Panc1 (cell line): ENCODE measurements at regions not wholly inside any gene's neighbourhood (a gene's known extent, or its start where the extent isn't known, plus 50 kb on each side); places are given as distances from the start of the nearest gene placed in this dataset.

ENCODE experiments used
- ATAC-seq: fragments of 200-7000 bp; cut with Tn5 transposase; 2 replicates; pipeline ENCODE4 v1.9.1; 2020; ENCODE audit warnings: mild to moderate bottlenecking, moderate library complexity
- BruUV-seq: library from RNA; stranded (reverse); fragments of 400-500 nt; replicated peaks from 2 replicates; lab custom pipeline; 2021; lab: Mats Ljungman, UMichigan
- CTCF ChIA-PET: fragments of 300-600 bp; sonication (Branson Sonifier 250); formaldehyde crosslinking; loops from one replicate; lab custom pipeline; 2022; ENCODE audit warnings: antibody characterized with exemption; lab: Charles Lee
- POLR2A ChIA-PET: fragments of 300-600 bp; sonication (Branson Sonifier 250); formaldehyde crosslinking; loops from one replicate; lab custom pipeline; 2022; ENCODE audit warnings: antibody characterized with exemption; lab: Charles Lee
- DNase-seq: peaks from one replicate; pipeline ENCODE4 v3.0.0-alpha.2; 2010; ENCODE audit warnings: low read depth, low spot score
- H3K27ac ChIP-seq: 2 replicates; pipeline ENCODE4 v1.5.1; 2011; ENCODE audit warnings: mild to moderate bottlenecking, low read length, inconsistent platforms
- H3K27me3 ChIP-seq: fragments of 200-500 bp; sonication (Bioruptor generic); 2 replicates; pipeline ENCODE4 v1.6.0; 2014; ENCODE audit warnings: low read length, inconsistent platforms; ENCODE audit not compliant: control insufficient read depth, insufficient read depth
- H3K36me3 ChIP-seq: fragments of 200-500 bp; sonication (Bioruptor generic); 2 replicates; pipeline ENCODE4 v1.5.1; 2014; ENCODE audit warnings: inconsistent platforms, mild to moderate bottlenecking, low read length, moderate library complexity; ENCODE audit not compliant: control insufficient read depth, insufficient read depth
- H3K4me1 ChIP-seq: 2 replicates; pipeline ENCODE4 v1.5.1; 2011; ENCODE audit warnings: inconsistent platforms, mild to moderate bottlenecking, low read length, moderate library complexity; ENCODE audit not compliant: control insufficient read depth, insufficient read depth
- H3K4me3 ChIP-seq, 2 experiments: 2 replicates each; pipeline ENCODE4 v1.5.1; 2011 to 2012; ENCODE audit warnings: low read depth in 2 of 2, low read length in 2 of 2, mild to moderate bottlenecking in 2 of 2, inconsistent platforms in 1 of 2, moderate library complexity in 1 of 2
- H3K9me3 ChIP-seq: fragments of 200-500 bp; sonication (Bioruptor generic); 2 replicates; pipeline ENCODE4 v1.5.1; 2014; ENCODE audit warnings: low read depth, mild to moderate bottlenecking, inconsistent platforms, low read length, moderate library complexity; ENCODE audit not compliant: control insufficient read depth, insufficient read depth
- POLR2AphosphoS5 ChIP-seq: IDR thresholded peaks from 2 replicates; pipeline ENCODE4 v1.6.1; 2012; ENCODE audit warnings: mild to moderate bottlenecking, low read depth, low read length, moderate library complexity
- REST ChIP-seq, 2 experiments: IDR thresholded peaks; 2 replicates each; pipeline ENCODE4 v1.6.1; 2011 to 2012; ENCODE audit warnings: low read depth in 2 of 2, control low read depth in 1 of 2, low read length in 1 of 2, mild to moderate bottlenecking in 1 of 2, moderate library complexity in 1 of 2; ENCODE audit not compliant: insufficient read depth in 1 of 2
- SIN3A ChIP-seq: IDR thresholded peaks from 2 replicates; pipeline ENCODE4 v1.6.1; 2012; ENCODE audit warnings: low read depth, mild to moderate bottlenecking, low read length, moderate library complexity, borderline replicate concordance; ENCODE audit not compliant: insufficient read depth
- TCF7L2 ChIP-seq: IDR thresholded peaks from 2 replicates; pipeline ENCODE4 v1.6.1; 2011; ENCODE audit warnings: mild to moderate bottlenecking, low read depth, low read length, inconsistent platforms
- in situ Hi-C: cut with HindIII; loops from 2 replicates; pipeline ENCODE4 v1.10.0; 2016; ENCODE audit warnings: low sequenced_read_pairs, low pct_unique_long_range_greater_than_20kb
- intact Hi-C: fragments of 100-400 bp; cut with micrococcal nuclease; formaldehyde crosslinking; loops from one replicate; pipeline ENCODE4 v1.10.0; 2022; ENCODE audit not compliant: unreplicated experiment
- TF ChIP-seq, protein P1 (sequence below): fragments of 450-650 bp; IDR thresholded peaks from 2 replicates; pipeline ENCODE4 v1.5.1; 2017; ENCODE audit warnings: mild to moderate bottlenecking

DNA sequence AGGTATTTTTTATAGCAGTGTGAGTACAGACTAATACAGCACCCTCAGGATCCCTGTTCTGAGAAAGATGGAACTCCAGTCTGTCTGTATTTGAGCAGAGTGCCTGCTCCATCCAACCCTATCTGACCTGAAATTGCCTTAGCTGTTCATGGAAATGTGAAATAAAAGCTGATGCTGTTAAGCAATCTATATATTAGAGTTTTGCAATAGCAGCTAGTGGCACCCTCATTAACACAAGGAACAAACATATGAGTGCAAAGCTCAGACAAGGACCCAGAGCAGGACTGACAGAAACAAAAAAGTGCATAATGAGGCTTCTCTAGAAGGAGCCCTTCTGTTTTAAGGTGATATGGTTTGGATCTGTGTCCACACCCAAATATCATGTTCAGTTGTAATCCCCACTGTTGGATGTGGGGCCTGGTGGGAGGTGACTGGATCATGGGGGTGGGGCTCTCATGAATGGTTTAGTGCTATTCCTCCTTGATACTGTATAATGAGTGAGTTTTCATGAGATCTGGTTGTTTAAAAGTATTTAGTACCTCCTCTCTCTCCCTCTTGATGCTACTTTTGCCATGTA lies 272.9 kb upstream of the KLF3 start:
- Histone ChIP-seq H3K4me1 (no peaks in the 10 kb centered on the region), H3K4me3 (no peak overlapping the region), H3K27ac (no peak overlapping the region), H3K36me3 (no peaks in the 10 kb centered on the region), H3K9me3 (no peaks in the 10 kb centered on the region), H3K27me3 (no peaks in the 10 kb centered on the region)
- in situ Hi-C loops = no loop called here
- ChIA-PET CTCF (no interaction called here), POLR2A (no interaction called here)
- DNase-seq (no peak), ATAC-seq (no peak)
- TF ChIP-seq SIN3A (no peak), REST (IDR thresholded peaks at IDR 0.05; ENCODE audit: insufficient read depth in 1 of 2, low read depth in 2 of 2, low read length in 1 of 2) (no peak), TCF7L2 (no peak), POLR2AphosphoS5 (no peak)
- TF ChIP-seq, protein P1, sequence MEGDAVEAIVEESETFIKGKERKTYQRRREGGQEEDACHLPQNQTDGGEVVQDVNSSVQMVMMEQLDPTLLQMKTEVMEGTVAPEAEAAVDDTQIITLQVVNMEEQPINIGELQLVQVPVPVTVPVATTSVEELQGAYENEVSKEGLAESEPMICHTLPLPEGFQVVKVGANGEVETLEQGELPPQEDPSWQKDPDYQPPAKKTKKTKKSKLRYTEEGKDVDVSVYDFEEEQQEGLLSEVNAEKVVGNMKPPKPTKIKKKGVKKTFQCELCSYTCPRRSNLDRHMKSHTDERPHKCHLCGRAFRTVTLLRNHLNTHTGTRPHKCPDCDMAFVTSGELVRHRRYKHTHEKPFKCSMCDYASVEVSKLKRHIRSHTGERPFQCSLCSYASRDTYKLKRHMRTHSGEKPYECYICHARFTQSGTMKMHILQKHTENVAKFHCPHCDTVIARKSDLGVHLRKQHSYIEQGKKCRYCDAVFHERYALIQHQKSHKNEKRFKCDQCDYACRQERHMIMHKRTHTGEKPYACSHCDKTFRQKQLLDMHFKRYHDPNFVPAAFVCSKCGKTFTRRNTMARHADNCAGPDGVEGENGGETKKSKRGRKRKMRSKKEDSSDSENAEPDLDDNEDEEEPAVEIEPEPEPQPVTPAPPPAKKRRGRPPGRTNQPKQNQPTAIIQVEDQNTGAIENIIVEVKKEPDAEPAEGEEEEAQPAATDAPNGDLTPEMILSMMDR = no peak
- BruUV-seq = no TSS peak
- intact Hi-C loops = no loop called here

DNA sequence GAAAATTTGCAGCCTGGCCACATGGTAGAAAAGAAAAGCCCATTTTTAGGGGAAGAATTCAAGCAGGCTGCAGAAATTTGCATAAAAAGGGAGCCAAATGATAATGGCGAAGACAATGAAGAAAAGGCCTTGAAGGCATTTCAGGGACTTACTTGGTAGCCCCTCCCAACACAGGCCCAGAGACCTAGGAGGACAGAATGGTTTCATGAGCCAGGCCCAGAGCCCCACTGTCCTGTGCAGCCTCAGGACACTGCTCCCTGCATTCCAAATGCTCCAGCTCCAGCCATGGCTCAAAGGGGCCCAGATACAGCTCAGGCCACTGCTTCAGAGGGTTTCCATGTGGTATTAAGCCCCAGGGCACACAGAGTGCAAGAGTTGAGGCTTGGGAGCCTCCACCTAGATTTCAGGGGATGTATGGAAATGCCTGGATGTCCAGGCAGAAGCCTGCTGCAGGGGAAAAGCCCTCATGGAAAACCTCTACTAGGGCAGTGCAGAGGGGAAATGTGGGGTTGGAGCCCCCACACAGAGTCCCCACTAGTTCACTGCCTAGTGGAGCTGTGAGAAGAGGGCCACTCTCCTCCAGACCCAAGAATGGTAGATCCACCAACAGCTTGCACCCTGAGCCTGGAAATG lies 271.7 kb upstream of the KLF3 start:
- no peaks in the 10 kb centered on the region for H3K36me3 ChIP-seq
- ChIA-PET CTCF (no interaction called here), POLR2A (no interaction called here)
- no peak overlapping the region for H3K4me3 ChIP-seq
- no peaks in the 10 kb centered on the region for H3K27me3 ChIP-seq
- intact Hi-C loops = no loop called here
- H3K9me3 ChIP-seq = no peaks in the 10 kb centered on the region
- ATAC-seq (no peak), DNase-seq (no peak)
- no peaks in the 10 kb centered on the region for H3K4me1 ChIP-seq
- in situ Hi-C loops = no loop called here
- TF ChIP-seq, protein P1 = no peak
- TF ChIP-seq TCF7L2 (no peak), POLR2AphosphoS5 (no peak), REST (IDR thresholded peaks at IDR 0.05; ENCODE audit: insufficient read depth in 1 of 2, low read depth in 2 of 2, low read length in 1 of 2) (no peak)
- BruUV-seq = no TSS peak
- no peak overlapping the region for H3K27ac ChIP-seq
